Type B pancreatic cell (in vitro differentiated cells): ENCODE measurements at regions not wholly inside any gene's neighbourhood (a gene's known extent, or its start where the extent isn't known, plus 50 kb on each side); places are given as distances from the start of the nearest gene placed in this dataset.

Source experiments
- DNase-seq: peaks from one replicate; pipeline ENCODE4 v3.0.0; 2021; ENCODE audit warnings: mixed read lengths; ENCODE audit not compliant: unreplicated experiment; ENCODE audit errors: extremely low spot score
- H3K27ac Mint-ChIP-seq: 2 replicates; pipeline ENCODE4 v1.8.0; 2021; ENCODE audit warnings: mild to moderate bottlenecking, mixed read lengths
- H3K27me3 Mint-ChIP-seq: 2 replicates; pipeline ENCODE4 v1.8.0; 2021; ENCODE audit warnings: mixed read lengths
- H3K36me3 Mint-ChIP-seq: 2 replicates; pipeline ENCODE4 v1.8.0; 2021; ENCODE audit warnings: mixed read lengths
- H3K4me1 Mint-ChIP-seq: one replicate; pipeline ENCODE4 v1.8.0; 2021; ENCODE audit warnings: mixed read lengths; ENCODE audit not compliant: unreplicated experiment
- H3K4me3 Mint-ChIP-seq: 2 replicates; pipeline ENCODE4 v1.8.0; 2021; ENCODE audit warnings: mild to moderate bottlenecking, mixed read lengths
- H3K9me3 Mint-ChIP-seq: 2 replicates; pipeline ENCODE4 v1.8.0; 2021; ENCODE audit warnings: mixed read lengths
- TF ChIP-seq, protein P1 (sequence below): fragments of 200-600 bp; sonication (generic); conservative IDR thresholded peaks from 2 replicates; pipeline ENCODE4 v1.5.0; 2021; ENCODE audit warnings: antibody characterized with exemption, mild to moderate bottlenecking

DNA sequence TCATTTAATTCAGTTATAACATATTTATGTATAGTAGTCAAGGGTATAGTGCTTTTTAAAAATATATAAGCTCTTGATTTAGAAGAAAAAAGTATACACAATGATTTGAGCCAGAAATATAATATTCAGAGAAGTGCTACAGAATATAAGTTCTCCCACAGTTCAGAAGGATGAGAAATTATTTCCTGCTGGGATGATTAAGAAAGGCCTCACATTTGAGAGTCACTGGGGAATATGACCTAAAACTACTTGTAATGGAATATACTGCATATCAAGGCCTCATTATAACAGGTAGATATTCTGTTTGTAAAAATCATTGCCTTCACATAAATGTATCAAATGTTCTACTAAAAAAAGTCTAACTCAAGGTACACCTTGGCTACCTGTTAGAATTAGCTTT, 203.5 kb downstream of the MBD2 start:
- Mint-ChIP-seq H3K4me3 (no peak overlapping the region), H3K36me3 (no peaks in the 10 kb centered on the region), H3K27me3 (no peaks in the 10 kb centered on the region), H3K9me3 (no peaks in the 10 kb centered on the region), H3K27ac (no peak overlapping the region), H3K4me1 (no peaks in the 10 kb centered on the region)
- no peak for DNase-seq
- TF ChIP-seq, protein P1, sequence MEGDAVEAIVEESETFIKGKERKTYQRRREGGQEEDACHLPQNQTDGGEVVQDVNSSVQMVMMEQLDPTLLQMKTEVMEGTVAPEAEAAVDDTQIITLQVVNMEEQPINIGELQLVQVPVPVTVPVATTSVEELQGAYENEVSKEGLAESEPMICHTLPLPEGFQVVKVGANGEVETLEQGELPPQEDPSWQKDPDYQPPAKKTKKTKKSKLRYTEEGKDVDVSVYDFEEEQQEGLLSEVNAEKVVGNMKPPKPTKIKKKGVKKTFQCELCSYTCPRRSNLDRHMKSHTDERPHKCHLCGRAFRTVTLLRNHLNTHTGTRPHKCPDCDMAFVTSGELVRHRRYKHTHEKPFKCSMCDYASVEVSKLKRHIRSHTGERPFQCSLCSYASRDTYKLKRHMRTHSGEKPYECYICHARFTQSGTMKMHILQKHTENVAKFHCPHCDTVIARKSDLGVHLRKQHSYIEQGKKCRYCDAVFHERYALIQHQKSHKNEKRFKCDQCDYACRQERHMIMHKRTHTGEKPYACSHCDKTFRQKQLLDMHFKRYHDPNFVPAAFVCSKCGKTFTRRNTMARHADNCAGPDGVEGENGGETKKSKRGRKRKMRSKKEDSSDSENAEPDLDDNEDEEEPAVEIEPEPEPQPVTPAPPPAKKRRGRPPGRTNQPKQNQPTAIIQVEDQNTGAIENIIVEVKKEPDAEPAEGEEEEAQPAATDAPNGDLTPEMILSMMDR = no peak

- Mint-ChIP-seq H3K4me1 (no peaks in the 10 kb centered on the region), H3K36me3 (no peaks in the 10 kb centered on the region), H3K4me3 (no peak overlapping the region), H3K9me3 (no peaks in the 10 kb centered on the region), H3K27ac (no peak overlapping the region), H3K27me3 (no peaks in the 10 kb centered on the region)
- TF ChIP-seq, protein P1 = no peak
- DNase-seq = no peak
Measured at GRCh38 chr18:54020156-54020745, 204.2 kb downstream of the MBD2 start.

GRCh38 chr18:54019641-54020040, 204.8 kb downstream of the MBD2 start:
- no peak overlapping the region for H3K4me3 Mint-ChIP-seq
- no peaks in the 10 kb centered on the region for H3K4me1 Mint-ChIP-seq

GRCh38 chr18:54013452-54013851, 211.0 kb downstream of the MBD2 start:
- Mint-ChIP-seq H3K9me3 (no peaks in the 10 kb centered on the region), H3K4me1 (no peaks in the 10 kb centered on the region), H3K4me3 (no peak overlapping the region), H3K27me3 (no peaks in the 10 kb centered on the region), H3K27ac (no peak overlapping the region), H3K36me3 (no peaks in the 10 kb centered on the region)
- TF ChIP-seq, protein P1 = no peak
- DNase-seq = no peak

More at GRCh38 chr18:54019641-54020040, 204.8 kb downstream of the MBD2 start:
- Mint-ChIP-seq H3K27ac (no peak overlapping the region), H3K9me3 (no peaks in the 10 kb centered on the region), H3K36me3 (no peaks in the 10 kb centered on the region), H3K27me3 (no peaks in the 10 kb centered on the region)
- TF ChIP-seq, protein P1 = no peak
- DNase-seq = no peak

DNA sequence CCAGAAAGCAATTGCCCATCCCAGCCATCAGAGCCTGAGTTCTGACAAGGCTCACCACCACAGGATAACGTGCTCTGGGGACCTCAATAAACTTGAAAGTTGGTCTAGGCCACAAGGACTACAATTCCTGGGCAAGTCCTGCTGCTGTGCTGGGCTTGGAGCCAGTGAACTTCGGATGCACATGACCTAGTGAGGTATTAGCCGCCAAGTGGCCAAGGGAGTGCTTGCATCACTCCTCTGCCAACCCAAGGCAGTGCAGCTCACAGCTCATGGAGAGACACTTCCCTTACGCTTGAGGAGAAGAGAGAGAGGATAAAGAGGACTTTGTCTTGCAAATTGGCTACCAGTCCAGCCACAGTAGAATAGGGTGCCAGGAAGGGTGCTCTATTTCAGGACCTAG, 219.6 kb downstream of the MBD2 start:
- no peaks in the 10 kb centered on the region for H3K9me3 Mint-ChIP-seq
- no peak for DNase-seq
- H3K36me3 Mint-ChIP-seq = no peaks in the 10 kb centered on the region
- no peak overlapping the region for H3K4me3 Mint-ChIP-seq
- H3K27me3 Mint-ChIP-seq = no peaks in the 10 kb centered on the region
- TF ChIP-seq, protein P1 = no peak
- no peaks in the 10 kb centered on the region for H3K4me1 Mint-ChIP-seq
- no peak overlapping the region for H3K27ac Mint-ChIP-seq

DNA sequence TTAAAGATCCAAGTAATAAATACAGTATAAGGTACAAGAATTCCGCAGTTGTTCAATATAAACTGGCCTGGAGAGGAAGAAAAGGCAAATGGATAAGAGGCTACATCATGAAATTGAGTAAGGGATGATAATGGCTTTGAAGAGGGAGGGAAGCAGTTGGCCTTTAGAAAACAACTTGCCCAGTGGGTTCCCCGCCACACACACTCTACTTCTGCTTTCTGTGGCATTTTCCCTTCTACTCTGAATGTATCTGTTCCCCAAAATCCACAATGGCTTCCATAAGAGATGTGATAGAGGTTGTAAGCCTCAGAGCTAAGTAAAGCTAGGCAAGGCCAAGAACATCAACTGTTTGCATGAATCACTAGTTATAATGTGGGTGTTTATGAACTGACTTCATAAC, 221.3 kb downstream of the MBD2 start:
- no peaks in the 10 kb centered on the region for H3K4me1 Mint-ChIP-seq
- TF ChIP-seq, protein P1 = no peak
- H3K9me3 Mint-ChIP-seq = no peaks in the 10 kb centered on the region
- no peaks in the 10 kb centered on the region for H3K36me3 Mint-ChIP-seq
- H3K4me3 Mint-ChIP-seq = no peak overlapping the region
- no peak for DNase-seq
- no peak overlapping the region for H3K27ac Mint-ChIP-seq
- H3K27me3 Mint-ChIP-seq = no peaks in the 10 kb centered on the region
